Fibroblast of pulmonary artery (primary cell): ENCODE measurements at regions not wholly inside any gene's neighbourhood (a gene's known extent, or its start where the extent isn't known, plus 50 kb on each side); places are given as distances from the start of the nearest gene placed in this dataset.

Experiments used
- DNase-seq: peaks from one replicate; pipeline ENCODE4 v3.0.0-alpha.2; 2010; ENCODE audit warnings: low read depth
- H3K4me3 ChIP-seq: replicated peaks from 2 replicates; pipeline ENCODE4 v1.5.1; 2011; ENCODE audit warnings: low read depth, mild to moderate bottlenecking, control low read depth, low read length, moderate library complexity
- CTCF ChIP-seq: IDR thresholded peaks from 2 replicates; pipeline ENCODE4 v1.5.1; 2011; ENCODE audit warnings: mild to moderate bottlenecking, control low read depth, low read length, inconsistent platforms; ENCODE audit errors: missing control alignments

GRCh38 chr2:166614029-166614428 lies 120.0 kb upstream of the SCN7A start:
- no peak overlapping the region for H3K4me3 ChIP-seq
- no peak for DNase-seq
- no peak for TF ChIP-seq CTCF

GRCh38 chr2:166613226-166613625 lies 119.2 kb upstream of the SCN7A start:
- DNase-seq: no peak
- H3K4me3 ChIP-seq: no peak overlapping the region
- TF ChIP-seq CTCF: no peak

GRCh38 chr2:166612214-166612613 lies 118.2 kb upstream of the SCN7A start:
- no peak for DNase-seq
- H3K4me3 ChIP-seq: no peak overlapping the region
- TF ChIP-seq CTCF: no peak

- no peak for TF ChIP-seq CTCF
- no peak overlapping the region for H3K4me3 ChIP-seq
Measured at GRCh38 chr2:166610913-166611305, 116.9 kb upstream of the SCN7A start.

GRCh38 chr2:166610180-166610912 lies 116.3 kb upstream of the SCN7A start:
- no peak for TF ChIP-seq CTCF
- no peak for DNase-seq
- no peak overlapping the region for H3K4me3 ChIP-seq

More at GRCh38 chr2:166610913-166611305, 116.9 kb upstream of the SCN7A start:
- no peak for DNase-seq

GRCh38 chr2:166609183-166609959 lies 115.3 kb upstream of the SCN7A start:
- DNase-seq: no peak
- no peak overlapping the region for H3K4me3 ChIP-seq
- no peak for TF ChIP-seq CTCF
